ENCODE measurements at regions not wholly inside any gene's neighbourhood (a gene's known extent, or its start where the extent isn't known, plus 50 kb on each side); places are given as distances from the start of the nearest gene placed in this dataset.
"Not testable (repeated sequence)": the region's sequence is repeated elsewhere in the genome, so short reads cannot be mapped to it uniquely, and the experiment has no call there.

DNA sequence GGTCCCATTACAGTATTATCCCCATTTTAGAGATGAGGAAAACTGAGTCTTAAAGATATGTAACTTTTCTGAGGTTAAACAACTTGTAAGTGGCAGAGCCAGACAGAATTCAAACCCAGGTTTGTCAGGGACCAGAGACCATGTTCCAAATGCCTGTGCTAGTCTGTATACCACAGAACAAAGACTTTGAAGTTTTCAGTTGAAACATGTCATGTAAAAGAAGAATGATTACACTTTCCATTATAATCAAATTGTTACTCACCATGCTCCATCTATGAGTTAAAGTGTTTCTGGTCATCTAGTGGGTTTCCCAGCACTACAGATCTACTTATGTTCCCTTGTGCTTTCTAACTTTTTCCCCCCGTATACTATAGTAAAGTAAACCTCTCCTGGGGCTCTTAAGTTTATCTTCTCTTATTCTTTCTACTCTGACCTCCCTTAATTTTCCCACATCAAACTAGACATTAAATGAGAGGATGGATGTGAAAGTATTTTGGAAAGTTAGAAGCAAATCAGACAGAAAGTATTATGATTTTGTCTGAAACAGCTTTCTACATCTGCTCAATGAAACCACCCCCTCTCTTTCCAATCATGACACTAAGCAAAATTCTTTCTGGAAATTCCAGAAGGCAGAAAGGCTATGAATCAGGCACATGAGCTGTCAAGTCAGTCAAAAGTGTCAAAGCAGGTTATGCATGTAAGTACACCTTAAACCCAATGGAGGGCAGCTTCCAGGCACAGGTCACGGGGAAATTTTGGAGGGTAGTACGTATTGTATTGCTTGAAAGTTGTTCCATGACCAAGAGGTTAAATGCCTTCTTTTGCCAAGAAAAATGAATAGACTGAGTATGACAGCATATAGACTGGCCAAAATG, 132.7 kb upstream of the MAP3K7 start:
- DNase-seq (ENCODE audit: low spot score): no peak

DNA sequence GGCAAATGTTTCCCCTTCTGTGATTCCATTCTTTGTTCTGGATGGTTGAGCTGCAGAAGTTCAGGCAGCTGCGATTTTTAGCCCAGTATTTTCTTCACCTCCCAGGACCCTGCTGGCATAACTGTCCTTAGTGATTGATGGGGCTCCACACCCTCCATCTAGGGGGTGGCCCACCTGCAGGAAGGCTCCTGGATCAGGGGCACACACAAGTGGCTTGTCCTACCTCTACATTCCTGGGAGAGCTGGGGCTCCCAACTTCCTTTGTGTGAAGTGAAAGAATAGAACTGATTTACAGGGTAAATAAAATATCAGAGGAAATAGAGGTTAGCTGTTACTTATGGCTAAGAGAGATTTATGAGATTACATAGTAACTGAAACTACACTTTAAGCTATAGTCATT, 129.5 kb upstream of the MAP3K7 start:
- DNase-seq (ENCODE audit: low spot score): no peak

DNA sequence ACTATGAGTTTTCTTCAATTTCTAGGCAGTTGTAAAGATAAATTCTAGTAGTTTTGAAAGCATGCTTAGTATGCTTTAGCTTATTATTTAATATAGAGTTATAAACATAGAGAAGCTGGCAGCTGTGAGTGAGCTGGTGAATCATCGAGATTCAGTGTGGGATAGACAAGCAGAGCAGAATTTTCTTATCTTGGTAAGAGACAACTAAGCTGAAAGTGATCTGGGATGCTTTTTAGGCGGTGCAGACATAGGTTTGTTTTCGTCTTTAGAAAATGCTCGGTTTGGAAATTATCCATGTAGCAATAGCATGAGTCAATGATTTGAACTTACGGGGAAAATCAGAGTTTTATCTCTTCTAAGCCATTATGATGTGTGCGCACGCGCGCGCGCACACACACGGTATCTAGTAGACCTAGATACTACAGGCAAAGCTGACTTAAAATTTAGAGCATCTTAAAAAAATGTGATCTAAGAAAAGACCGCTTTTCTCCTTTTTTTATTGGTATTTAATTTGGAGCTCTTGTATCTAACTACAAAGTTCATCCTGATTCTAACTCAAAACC, 128.3 kb upstream of the MAP3K7 start:
- no peak for DNase-seq (ENCODE audit: low spot score)

DNA sequence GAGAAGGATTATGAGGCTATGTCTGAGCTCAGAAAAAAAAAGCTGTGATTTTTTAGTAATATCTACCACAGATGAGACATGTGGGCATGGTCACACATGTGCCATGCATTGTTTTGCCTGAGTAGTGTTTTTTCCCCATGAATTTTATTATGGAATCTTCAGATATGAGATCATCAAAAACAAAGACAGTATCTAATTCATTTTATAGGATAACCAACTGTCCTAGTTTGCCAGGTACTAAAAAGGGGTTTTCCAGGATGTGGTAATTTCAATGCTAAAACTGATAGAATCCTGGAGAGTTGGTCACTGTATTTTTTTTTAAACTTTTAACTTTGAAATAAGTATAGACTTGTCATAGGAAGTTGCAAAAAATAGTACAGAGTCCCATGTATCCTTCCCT, 127.4 kb upstream of the MAP3K7 start:
- DNase-seq (ENCODE audit: low spot score): no peak

DNA sequence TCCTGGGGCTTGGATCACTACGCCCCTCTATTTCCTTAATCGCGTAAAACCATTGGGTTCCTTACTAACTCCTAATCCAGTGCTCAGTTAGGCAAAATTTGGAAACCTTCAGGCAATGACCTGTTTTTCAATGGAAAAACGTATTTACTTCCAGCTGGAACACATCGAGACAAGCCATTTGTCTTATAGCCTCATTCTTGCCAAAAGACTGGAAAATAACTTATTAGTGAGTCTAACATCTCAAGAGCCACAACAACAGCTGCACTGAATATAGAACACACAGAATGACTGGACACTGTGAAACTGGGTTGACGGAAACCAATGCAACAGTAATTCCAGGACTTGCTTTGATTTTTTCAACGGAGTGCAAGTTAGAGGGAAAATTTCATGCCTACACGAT, 125.2 kb upstream of the MAP3K7 start:
- DNase-seq (ENCODE audit: low spot score): no peak

DNA sequence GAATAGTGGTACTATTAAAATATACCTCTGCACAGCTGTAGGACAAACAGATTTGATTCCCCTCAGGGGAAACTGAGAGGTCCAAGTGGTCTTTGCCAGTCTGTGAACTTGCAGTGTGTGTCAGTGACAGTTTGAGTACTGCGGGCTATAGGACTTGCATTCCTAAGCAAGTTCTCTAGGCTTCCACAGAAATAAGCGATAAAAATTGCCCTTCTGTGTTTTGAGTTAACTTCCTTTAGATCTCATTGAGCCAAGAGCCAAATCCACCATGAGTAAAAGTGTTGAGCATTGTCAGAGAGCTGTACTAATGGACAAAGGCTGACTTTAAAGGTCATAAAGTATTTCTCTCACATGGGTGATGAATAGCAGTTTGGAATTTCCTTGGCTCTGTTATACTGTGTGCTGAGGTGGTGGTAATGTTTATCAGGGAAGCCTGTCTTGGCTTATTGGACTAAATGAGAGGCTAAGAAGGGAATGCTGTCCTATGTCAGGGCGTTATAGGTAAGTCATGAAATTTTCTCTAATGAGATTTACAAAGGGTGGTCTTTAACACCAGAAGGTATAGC, 122.6 kb upstream of the MAP3K7 start:
- no peak for DNase-seq (ENCODE audit: low spot score)

DNA sequence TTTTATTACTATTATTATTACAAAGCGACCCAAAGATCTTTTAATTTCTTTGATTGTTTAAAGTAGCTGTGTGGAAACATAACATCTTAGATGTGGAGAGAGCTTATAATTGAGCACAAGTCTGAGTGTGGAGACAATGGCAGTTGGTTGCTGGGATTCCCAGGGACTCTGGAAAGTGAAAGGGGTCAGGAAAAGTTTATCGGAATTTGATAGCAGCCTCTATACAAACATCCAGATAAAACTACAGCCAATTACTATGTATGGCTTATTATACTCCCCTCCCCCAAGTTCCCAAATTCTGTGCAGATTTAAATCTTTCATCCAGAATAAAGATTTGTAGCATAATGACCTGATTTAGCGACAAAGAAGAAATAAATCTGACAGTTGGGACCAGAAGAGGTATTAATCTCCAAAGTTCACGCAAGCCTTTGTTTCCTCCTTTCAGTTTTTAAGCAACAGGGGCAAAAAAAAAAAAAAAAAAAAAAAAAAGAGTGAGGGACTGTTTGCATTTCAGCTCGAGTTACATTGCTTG, 121.4 kb upstream of the MAP3K7 start:
- DNase-seq (ENCODE audit: low spot score): no peak

DNA sequence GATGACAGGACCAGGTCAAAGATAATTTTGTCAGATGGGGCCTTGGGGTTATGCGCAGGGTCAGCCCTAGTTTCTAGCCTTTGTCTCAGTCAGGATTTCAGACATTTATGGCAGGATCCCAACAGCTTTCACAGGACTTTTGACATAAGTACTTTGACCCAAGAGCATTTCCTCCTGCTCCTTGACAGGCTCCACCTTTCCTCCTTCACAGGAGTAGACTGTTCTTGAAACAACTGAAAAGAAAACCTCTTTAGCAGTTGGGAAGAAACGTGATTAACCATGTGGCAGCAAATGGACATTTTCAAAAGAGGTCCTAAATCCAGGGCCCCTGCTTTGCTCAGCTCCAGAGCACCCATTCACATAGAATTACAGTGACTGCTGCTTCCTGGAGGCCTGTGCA, 120.4 kb upstream of the MAP3K7 start:
- DNase-seq (ENCODE audit: low spot score): no peak

DNA sequence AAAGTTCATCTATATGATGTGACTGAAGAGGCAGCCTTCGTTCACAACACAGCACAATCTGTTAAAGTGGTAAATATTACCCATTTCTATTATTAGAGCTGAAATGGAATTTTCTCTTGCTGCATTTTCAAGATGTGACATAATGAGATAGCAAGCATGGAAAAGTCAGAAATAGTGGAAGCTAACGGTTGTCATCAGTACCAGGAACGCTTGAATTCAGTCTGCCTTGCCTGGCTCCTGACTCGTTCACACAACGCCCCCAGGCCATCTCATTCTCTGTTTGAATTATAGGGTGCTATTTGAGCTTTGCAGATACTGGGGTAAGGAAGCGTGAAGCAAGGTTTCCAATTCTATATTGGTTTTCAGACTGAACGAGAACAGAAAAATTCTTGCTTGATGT, 116.5 kb upstream of the MAP3K7 start:
- DNase-seq (ENCODE audit: low spot score): no peak

DNA sequence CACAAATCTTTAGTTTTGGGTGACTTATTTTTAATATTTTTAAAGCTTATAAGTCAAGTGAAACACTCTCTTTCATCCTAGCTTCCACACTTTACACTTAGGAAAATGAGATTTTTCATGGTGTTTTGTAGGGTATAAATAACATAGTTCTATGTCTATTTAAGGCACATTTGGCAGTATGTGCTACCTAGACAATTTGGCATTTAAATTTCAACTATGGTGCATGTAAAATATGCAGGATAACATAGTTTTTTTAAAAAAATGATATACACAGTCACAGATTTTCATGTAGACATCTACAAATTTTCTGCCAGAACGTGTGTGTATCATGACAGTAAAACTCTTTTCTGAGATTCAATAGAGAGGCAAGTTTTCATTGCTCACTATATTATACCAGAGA, 115.1 kb upstream of the MAP3K7 start:
- DNase-seq (ENCODE audit: low spot score): no peak

DNA sequence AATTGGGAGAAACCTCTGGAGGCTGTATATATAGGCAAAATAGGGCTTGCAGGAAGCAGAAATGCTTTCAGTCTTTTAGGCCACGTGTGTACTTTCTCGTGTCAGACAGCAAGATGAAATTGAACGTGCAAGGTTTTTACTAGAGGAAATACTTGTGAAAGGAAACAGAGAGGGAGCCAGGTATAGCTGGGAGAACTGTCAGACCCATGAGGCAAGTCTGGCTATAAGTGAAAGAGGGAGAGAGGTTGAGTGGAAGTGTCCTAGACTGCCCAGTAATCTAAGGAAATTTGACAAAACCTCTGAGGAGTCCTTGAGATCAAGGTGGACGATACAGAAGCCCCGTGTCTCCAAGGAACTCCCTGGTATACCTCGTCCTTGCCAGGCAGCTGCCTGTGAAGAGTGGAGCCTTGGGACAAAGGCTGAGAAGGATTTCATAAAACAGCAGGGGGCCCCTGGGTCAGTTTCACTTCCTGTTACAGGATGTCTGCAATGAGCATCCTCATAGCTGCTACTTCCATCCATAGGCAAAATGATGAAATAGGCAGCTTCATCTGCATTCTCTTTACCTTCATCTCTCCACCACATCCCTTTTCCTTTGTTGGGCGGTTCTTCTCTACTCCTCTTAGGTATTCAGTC, 114.4 kb upstream of the MAP3K7 start:
- no peak for DNase-seq (ENCODE audit: low spot score)

DNA sequence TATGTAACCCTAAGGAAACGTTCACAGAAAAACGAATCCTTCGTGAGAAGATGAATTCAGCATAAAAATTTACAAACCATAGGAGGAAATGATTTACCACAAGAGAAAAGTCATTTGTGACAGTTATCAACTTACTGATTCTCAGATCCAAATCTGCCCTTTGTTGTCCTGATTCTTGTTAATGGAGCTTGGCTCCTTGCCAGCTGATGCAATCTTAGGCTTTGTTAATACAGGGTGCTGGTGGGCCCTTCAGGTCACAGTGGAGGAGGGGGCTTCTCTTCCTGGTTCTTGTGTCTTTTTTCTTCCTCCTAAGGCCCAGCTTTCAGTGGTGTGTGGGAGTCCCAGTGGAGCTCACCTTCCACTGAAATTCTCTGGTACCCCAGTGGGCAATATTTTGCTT, 108.4 kb upstream of the MAP3K7 start:
- no peak for DNase-seq (ENCODE audit: low spot score)

DNA sequence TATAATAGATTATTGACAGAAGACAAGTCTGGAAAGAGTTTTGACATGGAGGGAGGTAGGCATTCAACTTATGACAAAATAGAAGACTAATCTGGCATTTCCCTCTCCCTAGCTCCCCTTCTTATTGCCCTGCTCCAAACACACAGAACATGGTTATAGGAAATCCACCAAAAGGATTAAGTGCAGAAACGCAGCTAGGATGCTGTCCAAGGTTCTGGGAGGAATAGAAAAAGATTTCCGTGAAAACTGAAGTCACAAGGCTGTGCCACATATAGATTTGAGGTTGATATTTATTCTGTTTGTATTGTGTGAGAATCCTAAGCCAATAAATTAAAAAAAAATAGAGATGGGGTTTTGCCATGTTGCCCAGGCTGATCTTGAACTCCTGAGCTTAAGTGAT, 107.9 kb upstream of the MAP3K7 start:
- DNase-seq (ENCODE audit: low spot score): no peak

DNA sequence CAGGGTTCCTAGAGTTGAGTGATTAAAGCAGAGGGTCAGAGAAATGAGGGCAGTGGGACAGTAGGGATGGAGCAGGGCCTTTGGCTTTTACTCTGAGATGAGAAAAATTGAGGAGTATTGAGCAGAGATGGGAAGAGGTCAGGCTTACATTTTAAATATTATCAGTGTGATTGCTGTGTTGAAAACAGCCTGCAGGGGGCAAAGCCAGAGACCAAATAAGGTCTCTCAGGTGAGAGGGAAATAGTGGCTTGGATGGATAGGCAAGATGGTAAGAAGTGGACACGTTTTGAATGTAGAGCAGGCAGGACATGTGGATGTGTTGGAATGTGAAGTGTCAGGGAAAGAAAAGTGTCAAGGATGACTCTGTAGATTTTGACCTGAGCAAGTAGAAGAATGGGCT, 105.0 kb upstream of the MAP3K7 start:
- no peak for DNase-seq (ENCODE audit: low spot score)

DNA sequence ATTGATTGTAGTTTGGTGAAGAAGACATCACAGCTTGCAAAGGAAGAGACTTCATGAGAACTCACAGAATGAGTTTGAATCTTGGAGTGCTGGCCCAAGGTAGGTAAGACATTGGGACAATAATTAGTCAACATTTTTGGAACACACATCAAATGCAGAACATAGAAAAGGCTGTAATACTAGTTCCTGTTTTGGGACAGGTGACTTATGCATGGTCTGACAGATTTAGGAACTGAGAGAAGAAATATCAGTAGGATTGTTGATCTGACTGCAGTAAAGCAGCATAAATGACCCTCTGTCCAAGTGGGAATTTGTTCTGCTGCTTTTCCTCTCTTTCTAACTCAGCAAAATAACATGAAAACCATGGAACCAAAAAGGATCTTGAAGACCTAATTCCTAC, 102.3 kb upstream of the MAP3K7 start:
- DNase-seq (ENCODE audit: low spot score): no peak

DNA sequence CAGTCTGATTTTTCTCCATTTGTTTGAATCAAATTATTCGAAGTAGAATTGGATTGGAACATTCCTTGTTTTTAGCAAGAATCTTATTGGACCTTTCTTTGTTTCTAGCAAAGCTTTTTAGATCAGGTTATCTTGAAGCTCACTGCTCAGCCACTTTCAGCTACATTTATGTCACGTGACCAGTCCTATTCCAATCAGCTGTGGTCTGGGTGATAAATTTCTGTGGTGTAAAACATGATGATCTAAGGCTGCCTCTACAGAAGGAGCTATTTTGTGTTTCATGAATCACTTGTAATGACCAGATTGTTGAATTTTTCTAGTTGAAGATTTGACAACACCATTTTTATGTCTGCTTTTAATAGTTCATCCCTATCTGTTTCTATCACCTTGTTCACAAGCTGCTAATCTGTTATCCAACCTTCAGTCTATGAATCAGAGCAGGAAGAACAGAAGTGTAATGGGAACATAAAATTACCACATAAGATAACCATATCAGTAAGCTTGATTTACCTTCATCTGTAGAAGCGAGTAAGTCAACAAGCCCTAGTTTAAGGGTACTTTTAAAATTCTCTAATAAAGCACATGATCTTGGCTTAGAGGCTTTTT, 101.0 kb upstream of the MAP3K7 start:
- DNase-seq (ENCODE audit: low spot score): no peak

DNA sequence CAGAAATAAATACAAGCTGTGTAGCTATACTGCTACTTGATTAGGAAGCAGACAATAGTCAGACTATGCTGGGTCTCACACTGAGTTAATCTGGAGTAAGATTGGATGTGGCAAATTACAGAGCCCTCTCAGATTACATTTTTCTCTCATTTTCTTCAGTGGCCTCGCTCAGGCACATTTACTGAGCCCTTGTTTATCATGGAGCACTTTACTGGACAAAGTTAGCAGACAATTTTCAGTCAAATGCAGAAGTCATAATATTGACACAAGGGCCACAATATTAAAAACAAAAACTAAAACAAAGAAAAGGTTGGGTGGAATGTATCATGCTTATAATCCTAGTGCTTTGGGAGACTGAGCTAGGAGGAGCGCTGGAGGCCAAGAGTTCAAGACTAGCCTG, 95.0 kb upstream of the MAP3K7 start:
- no peak for DNase-seq (ENCODE audit: low spot score)

DNA sequence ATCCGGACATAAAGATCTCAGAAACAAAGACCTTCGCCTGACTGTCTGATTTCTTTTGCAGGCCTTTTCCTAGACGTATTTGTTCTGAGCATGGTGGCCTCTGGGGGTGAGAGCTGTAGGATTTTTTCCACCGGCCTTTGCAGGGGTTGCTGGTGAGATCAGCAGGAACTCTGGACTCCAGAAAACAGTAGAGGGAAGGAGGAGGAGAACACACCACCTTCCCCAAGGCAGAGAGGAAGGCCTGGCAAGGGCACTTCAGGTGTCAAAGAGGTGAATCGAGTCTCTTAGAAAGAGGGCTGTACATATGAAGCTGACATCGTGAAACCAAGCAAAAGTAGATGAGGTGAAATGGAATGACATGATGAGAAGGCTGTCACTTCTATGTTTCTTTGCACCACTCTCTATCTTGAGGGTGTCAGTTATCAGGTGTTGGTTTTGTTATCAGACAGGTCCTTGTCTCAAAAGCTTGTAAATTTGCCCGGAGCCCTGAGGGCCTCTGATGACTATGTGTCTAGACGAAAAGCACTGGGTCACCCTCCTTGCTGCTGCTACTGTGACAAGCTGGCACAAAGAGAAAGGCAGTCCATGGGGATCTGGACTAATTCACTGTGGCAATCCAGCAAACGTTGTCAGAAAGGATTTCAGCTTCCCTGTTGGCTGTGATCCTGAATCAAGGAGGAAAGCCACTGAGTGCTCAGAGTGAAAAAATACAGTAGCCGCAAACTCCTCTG, 91.3 kb upstream of the MAP3K7 start:
- DNase-seq (ENCODE audit: low spot score): no peak

DNA sequence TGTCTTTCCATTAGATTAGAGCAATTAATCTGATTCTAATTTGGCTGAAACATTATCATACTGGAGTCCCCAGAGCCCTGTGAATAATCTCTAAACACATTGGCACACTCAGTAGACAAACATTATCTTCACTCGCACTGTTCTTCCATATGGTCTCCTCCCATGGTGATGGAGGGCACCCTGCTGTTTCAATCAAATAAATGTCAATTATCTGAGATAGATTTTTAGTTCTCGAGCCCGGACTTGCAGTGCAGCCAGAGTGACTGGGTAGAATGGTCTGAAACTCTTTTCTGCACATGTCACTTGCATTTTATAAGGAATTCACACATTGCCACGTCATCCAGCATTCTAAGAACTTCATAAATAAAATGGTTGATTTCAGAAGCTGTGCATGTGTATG, 90.6 kb upstream of the MAP3K7 start:
- DNase-seq (ENCODE audit: low spot score): no peak

DNA sequence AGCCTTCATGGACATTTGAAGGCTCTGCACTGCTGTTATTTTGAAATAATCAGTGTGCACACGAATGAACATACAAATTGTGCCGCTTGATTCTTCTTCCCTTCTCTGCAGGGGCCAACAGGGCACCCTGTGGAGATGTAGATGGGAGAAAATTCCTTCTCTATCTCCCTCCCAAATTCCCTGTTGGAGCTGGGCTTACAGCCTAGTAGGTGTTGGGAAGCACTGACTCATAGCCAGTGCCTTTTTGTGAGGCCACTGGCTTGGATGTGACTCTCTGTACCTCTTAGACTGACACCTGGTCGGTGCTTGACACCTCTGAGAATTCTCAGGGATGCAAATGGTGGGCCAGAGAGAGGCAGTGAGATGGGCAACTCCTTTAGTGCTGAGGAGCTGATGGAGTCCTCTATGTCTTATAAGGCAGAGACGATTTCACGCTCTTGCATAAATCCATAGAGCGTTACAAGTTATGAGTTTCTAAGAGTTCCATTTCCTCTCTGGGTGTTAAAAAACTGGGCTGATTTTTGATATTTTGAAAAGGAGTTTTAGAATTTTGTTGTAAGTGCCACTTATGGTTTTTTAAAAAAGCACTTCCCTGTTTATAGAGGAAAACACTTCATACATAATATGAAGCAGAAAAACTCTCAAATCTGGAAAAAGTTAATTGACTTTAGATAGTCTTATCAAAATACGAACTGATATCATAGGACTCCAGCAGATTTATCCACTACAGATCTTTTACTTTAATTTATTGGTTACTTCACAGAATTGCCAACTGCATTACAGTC, 89.8 kb upstream of the MAP3K7 start:
- no peak for DNase-seq (ENCODE audit: low spot score)

DNA sequence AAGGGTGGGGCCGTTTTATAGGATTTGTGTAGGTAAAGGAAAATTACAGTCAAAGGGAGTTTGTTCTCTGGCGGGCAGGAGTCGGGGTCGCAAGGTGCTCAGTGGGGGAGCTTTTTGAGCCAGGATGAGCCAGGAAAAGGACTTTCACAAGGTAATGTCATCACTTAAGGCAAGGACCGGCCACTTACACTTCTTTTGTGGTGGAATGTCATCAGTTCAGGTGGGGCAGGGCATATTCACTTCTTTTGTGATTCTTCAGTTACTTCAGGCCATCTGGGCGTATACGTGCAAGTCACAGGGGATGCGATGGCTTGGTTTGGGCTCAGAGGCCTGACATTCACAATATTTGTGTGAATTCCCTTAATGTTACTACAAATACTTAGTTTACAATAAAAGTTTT, 88.2 kb upstream of the MAP3K7 start:
- not testable (repeated sequence) for DNase-seq (ENCODE audit: low spot score)
